GM12878 (cell line): ENCODE measurements at regions not wholly inside any gene's neighbourhood (a gene's known extent, or its start where the extent isn't known, plus 50 kb on each side); places are given as distances from the start of the nearest gene placed in this dataset.

Source experiments
- ATAC-seq: fragments of 200-7000 bp; cut with Tn5 transposase; 3 replicates; pipeline ENCODE4 v1.9.1; 2020; ENCODE audit warnings: mild to moderate bottlenecking, moderate library complexity
- BruUV-seq: library from RNA; stranded (reverse); fragments of 400-500 nt; replicated peaks from 2 replicates; lab custom pipeline; 2021; lab: Mats Ljungman, UMichigan
- CTCF ChIA-PET: fragments of 300-600 bp; sonication (Branson Sonifier 250); formaldehyde crosslinking; extraction: SDS; loops from one replicate; lab custom pipeline; 2021; ENCODE audit warnings: inconsistent platforms; lab: Yijun Ruan, JAX
- POLR2A ChIA-PET: fragments of 350-600 bp; formaldehyde crosslinking; extraction: SDS; loops from one replicate; lab custom pipeline; 2021; ENCODE audit warnings: inconsistent platforms; lab: Charles Lee
- RAD21 ChIA-PET: fragments of 300-600 bp; sonication (Branson Sonifier 250); formaldehyde crosslinking; loops from one replicate; lab custom pipeline; 2023; ENCODE audit warnings: antibody characterized with exemption; ENCODE audit not compliant: unreplicated experiment; lab: Charles Lee
- SMC1A ChIA-PET: fragments of 300-600 bp; sonication (Branson Sonifier 250); formaldehyde crosslinking; loops from one replicate; lab custom pipeline; 2023; ENCODE audit not compliant: unreplicated experiment, uncharacterized antibody; lab: Charles Lee
- DNase-seq: peaks from one replicate; pipeline ENCODE4 v3.0.0-alpha.2; 2011; ENCODE audit warnings: low read depth, low spot score
- FAIRE-seq: peaks from 3 replicates; lab custom pipeline; 2011; peaks lifted over from hg19 to GRCh38; lab: Jason Lieb, UNC
- H2AFZ ChIP-seq: 2 replicates; pipeline ENCODE4 v1.6.0; 2011; ENCODE audit warnings: low read depth, low read length, control low read depth; ENCODE audit not compliant: control insufficient read depth
- H3K27ac ChIP-seq: 2 replicates; pipeline ENCODE4 v1.5.1; 2011; ENCODE audit warnings: control low read depth; ENCODE audit not compliant: control insufficient read depth, insufficient read depth
- H3K27me3 ChIP-seq, 2 experiments: replicated peaks in 1 of 2; 2 replicates each; pipeline versions ENCODE4 v1.6.0 to v1.6.1; 2011; ENCODE audit warnings: low read length in 1 of 2; ENCODE audit not compliant: control insufficient read depth in 2 of 2, insufficient read depth in 2 of 2
- H3K36me3 ChIP-seq, 2 experiments: 2 replicates each; pipeline ENCODE4 v1.5.1; 2011; ENCODE audit warnings: low read length in 1 of 2; ENCODE audit not compliant: control insufficient read depth in 2 of 2, insufficient read depth in 2 of 2
- H3K4me1 ChIP-seq: 2 replicates; pipeline ENCODE4 v1.6.1; 2011; ENCODE audit warnings: mild to moderate bottlenecking, low read length, moderate library complexity, mixed read lengths; ENCODE audit not compliant: control insufficient read depth, insufficient read depth
- H3K4me2 ChIP-seq: 2 replicates; pipeline ENCODE4 v1.6.0; 2011; ENCODE audit warnings: control low read depth; ENCODE audit not compliant: control insufficient read depth, insufficient read depth
- H3K4me3 ChIP-seq: fragments of 200-600 bp; sonication (generic); 2 replicates; pipeline ENCODE4 v1.5.1; 2016
- H3K79me2 ChIP-seq: 2 replicates; pipeline ENCODE4 v1.6.0; 2011; ENCODE audit warnings: low read length; ENCODE audit not compliant: control insufficient read depth, insufficient read depth
- H3K9ac ChIP-seq: 2 replicates; pipeline ENCODE4 v1.8.0; 2011; ENCODE audit warnings: low read length, control low read depth, mixed read lengths; ENCODE audit not compliant: control insufficient read depth, insufficient read depth
- H3K9me3 ChIP-seq: replicated peaks from 3 replicates; pipeline ENCODE4 v1.5.1; 2011; ENCODE audit warnings: mild to moderate bottlenecking, low read length; ENCODE audit not compliant: control insufficient read depth, insufficient read depth
- H4K20me1 ChIP-seq: 2 replicates; pipeline ENCODE4 v1.6.0; 2011; ENCODE audit not compliant: control insufficient read depth, insufficient read depth
- CHD2 ChIP-seq: IDR thresholded peaks from 2 replicates; pipeline ENCODE4 v1.6.1; 2011; ENCODE audit warnings: low read depth, low read length, improper control_type of control experiment, borderline replicate concordance
- JUND ChIP-seq: IDR thresholded peaks from 2 replicates; pipeline ENCODE4 v1.6.1; 2012; ENCODE audit warnings: low read depth, mild to moderate bottlenecking, low read length, improper control_type of control experiment, moderate library complexity
- KLF5 ChIP-seq: fragments of 450-650 bp; IDR thresholded peaks from 2 replicates; pipeline ENCODE4 v1.6.1; 2014; ENCODE audit warnings: mild to moderate bottlenecking; ENCODE audit not compliant: partially characterized antibody
- MTA3 ChIP-seq: IDR thresholded peaks from 2 replicates; pipeline ENCODE4 v1.6.1; 2012; ENCODE audit warnings: low read length, inconsistent platforms, borderline replicate concordance
- POLR2AphosphoS5 ChIP-seq: IDR thresholded peaks from 2 replicates; pipeline ENCODE4 v1.6.1; 2011; ENCODE audit warnings: mild to moderate bottlenecking, low read length, inconsistent platforms
- RBBP5 ChIP-seq: fragments of 200-600 bp; sonication (generic); conservative IDR thresholded peaks from 2 replicates; pipeline ENCODE4 v1.6.1; 2016
- TCF7 ChIP-seq: IDR thresholded peaks from 2 replicates; pipeline ENCODE4 v1.6.1; 2014; ENCODE audit warnings: antibody characterized with exemption, borderline replicate concordance
- WGBS: methylation state at CpG from one replicate; pipeline ENCODE4 v1.1.6; 2016; ENCODE audit warnings: low lambda C conversion rate; ENCODE audit not compliant: insufficient replicate concordance, insufficient coverage; ENCODE audit errors: missing lambda C conversion rate; 5-methylcytosine and 5-hydroxymethylcytosine counted together
- in situ Hi-C: fragments of 300-500 bp; cut with MboI; formaldehyde crosslinking; loops from 9 replicates; pipeline ENCODE4 v1.14.3; 2018; ENCODE audit warnings: mixed read lengths
- intact Hi-C: fragments of 100-400 bp; cut with micrococcal nuclease; formaldehyde crosslinking; loops from one replicate; pipeline ENCODE4 v1.14.2; 2022; ENCODE audit not compliant: unreplicated experiment
- TF ChIP-seq, protein P1 (sequence below): fragments of 450-650 bp; IDR thresholded peaks from 2 replicates; pipeline ENCODE4 v1.6.1; 2018; ENCODE audit warnings: borderline replicate concordance, mild to moderate bottlenecking; ENCODE audit not compliant: partially characterized antibody

DNA sequence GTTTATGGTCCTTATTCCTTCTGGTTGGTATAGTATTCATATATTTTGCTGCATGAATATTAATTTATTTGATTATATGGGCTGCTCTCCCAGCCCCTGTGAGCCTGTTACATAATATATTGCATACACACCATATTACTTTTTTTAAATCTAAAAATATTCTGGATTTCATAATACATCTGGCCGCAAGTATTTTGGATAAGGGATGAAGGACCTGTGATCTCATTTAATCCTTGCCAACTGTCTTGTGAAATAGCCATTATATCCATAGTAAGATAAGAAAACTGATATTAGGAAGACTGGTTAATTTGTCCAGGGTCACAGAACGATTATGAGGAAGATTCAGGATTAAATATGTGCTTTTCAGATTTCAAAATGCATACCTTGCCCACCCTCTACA is 433.6 kb downstream of the LPIN1 start:
- in situ Hi-C loops: no loop called here
- Histone ChIP-seq H3K9me3 (no peaks in the 10 kb centered on the region), H2AFZ (no peak overlapping the region), H3K9ac (no peak overlapping the region), H4K20me1 (no peaks in the 10 kb centered on the region), H3K4me2 (no peak overlapping the region), H3K4me1 (peaks cover 10% of the 10 kb centered on the region), H3K79me2 (no peaks in the 10 kb centered on the region), H3K27me3 (no peaks in the 10 kb centered on the region), H3K27ac (no peak overlapping the region), H3K4me3 (no peak overlapping the region), H3K36me3 (no peaks in the 10 kb centered on the region)
- ChIA-PET POLR2A (no interaction called here), CTCF (no interaction called here), RAD21 (no interaction called here), SMC1A (interaction anchor here (1.2 to 3.8 kb wide), 3 partner anchors 8 to 92 kb away, joined by 4 to 13 read pairs (median 4); no protein-coding TSS in a partner anchor)
- ATAC-seq (no peak), FAIRE-seq (no peak), DNase-seq (no peak)
- 74% methylated on average over 2 of the region's 2 CpGs for WGBS
- intact Hi-C loops: no loop called here
- TF ChIP-seq JUND (no peak), MTA3 (no peak), RBBP5 (no peak), CHD2 (no peak), TCF7 (no peak), POLR2AphosphoS5 (no peak), KLF5 (no peak)
- TF ChIP-seq, protein P1, sequence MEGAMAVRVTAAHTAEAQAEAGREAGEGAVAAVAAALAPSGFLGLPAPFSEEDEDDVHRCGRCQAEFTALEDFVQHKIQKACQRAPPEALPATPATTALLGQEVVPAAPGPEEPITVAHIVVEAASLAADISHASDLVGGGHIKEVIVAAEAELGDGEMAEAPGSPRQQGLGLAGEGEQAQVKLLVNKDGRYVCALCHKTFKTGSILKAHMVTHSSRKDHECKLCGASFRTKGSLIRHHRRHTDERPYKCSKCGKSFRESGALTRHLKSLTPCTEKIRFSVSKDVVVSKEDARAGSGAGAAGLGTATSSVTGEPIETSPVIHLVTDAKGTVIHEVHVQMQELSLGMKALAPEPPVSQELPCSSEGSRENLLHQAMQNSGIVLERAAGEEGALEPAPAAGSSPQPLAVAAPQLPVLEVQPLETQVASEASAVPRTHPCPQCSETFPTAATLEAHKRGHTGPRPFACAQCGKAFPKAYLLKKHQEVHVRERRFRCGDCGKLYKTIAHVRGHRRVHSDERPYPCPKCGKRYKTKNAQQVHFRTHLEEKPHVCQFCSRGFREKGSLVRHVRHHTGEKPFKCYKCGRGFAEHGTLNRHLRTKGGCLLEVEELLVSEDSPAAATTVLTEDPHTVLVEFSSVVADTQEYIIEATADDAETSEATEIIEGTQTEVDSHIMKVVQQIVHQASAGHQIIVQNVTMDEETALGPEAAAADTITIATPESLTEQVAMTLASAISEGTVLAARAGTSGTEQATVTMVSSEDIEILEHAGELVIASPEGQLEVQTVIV: no peak
- no TSS peak for BruUV-seq
